CD4-positive, alpha-beta T cell (primary cell): ENCODE measurements at regions not wholly inside any gene's neighbourhood (a gene's known extent, or its start where the extent isn't known, plus 50 kb on each side); places are given as distances from the start of the nearest gene placed in this dataset.

ENCODE experiments used
- ATAC-seq: fragments of 200-7000 bp; cut with Tn5 transposase; one replicate; pipeline ENCODE4 v1.10.0; 2022; ENCODE audit warnings: mild to moderate bottlenecking; ENCODE audit not compliant: poor library complexity
- CTCF ChIA-PET: fragments of 350-600 bp; sonication (Branson Sonifier 250); formaldehyde crosslinking; loops from one replicate; lab custom pipeline; 2021; ENCODE audit warnings: antibody characterized with exemption, inconsistent platforms; lab: Charles Lee
- POLR2A ChIA-PET: fragments of 350-600 bp; sonication (Branson Sonifier 250); formaldehyde crosslinking; loops from one replicate; lab custom pipeline; 2021; ENCODE audit warnings: antibody characterized with exemption, inconsistent platforms; lab: Charles Lee
- DNase-seq, 14 experiments: peaks; one replicate each; pipeline ENCODE4 v3.0.0-alpha.2; 2013 to 2020; ENCODE audit warnings: mixed read lengths in 2 of 14
- H3K27ac ChIP-seq, 2 donors: one replicate each; pipeline versions ENCODE4 v1.5.1 to v1.7.0; 2013; ENCODE audit warnings: low read length in 2 of 2, low read depth in 1 of 2, mild to moderate bottlenecking in 1 of 2
- H3K27me3 ChIP-seq, 2 experiments: 1 replicate in 1 of 2; 2 replicates in 1 of 2; pipeline versions ENCODE4 v1.6.1 to v1.7.0; 2013; ENCODE audit warnings: low read length in 2 of 2, control low read depth in 1 of 2, mild to moderate bottlenecking in 1 of 2, moderate library complexity in 1 of 2; ENCODE audit not compliant: insufficient read depth in 2 of 2, control insufficient read depth in 1 of 2
- H3K36me3 ChIP-seq: one replicate; pipeline ENCODE4 v1.6.1; 2013; ENCODE audit warnings: low read length, control low read depth; ENCODE audit not compliant: insufficient read depth
- H3K4me1 ChIP-seq: one replicate; pipeline ENCODE4 v1.6.1; 2013; ENCODE audit warnings: low read length, control low read depth; ENCODE audit not compliant: insufficient read depth
- H3K4me3 ChIP-seq: one replicate; pipeline ENCODE4 v1.5.1; 2013; ENCODE audit warnings: mild to moderate bottlenecking, low read length, moderate library complexity
- H3K9me3 ChIP-seq, 2 experiments: 1 replicate in 1 of 2; 2 replicates in 1 of 2; pipeline versions ENCODE4 v1.6.1 to v1.7.0; 2013; ENCODE audit warnings: low read length in 2 of 2, mild to moderate bottlenecking in 2 of 2, control low read depth in 1 of 2, moderate library complexity in 1 of 2; ENCODE audit not compliant: control insufficient read depth in 1 of 2, insufficient read depth in 1 of 2
- H3K27ac Mint-ChIP-seq: one replicate; pipeline ENCODE4 v1.8.0; 2020; ENCODE audit warnings: mixed read lengths
- H3K27me3 Mint-ChIP-seq: one replicate; pipeline ENCODE4 v1.8.0; 2021; ENCODE audit warnings: mixed read lengths
- H3K36me3 Mint-ChIP-seq: one replicate; pipeline ENCODE4 v1.8.0; 2021; ENCODE audit warnings: low read depth, mixed read lengths
- H3K4me1 Mint-ChIP-seq: one replicate; pipeline ENCODE4 v1.8.0; 2021; ENCODE audit warnings: low read depth, mixed read lengths
- H3K4me3 Mint-ChIP-seq: one replicate; pipeline ENCODE4 v1.8.0; 2020; ENCODE audit warnings: mild to moderate bottlenecking, mixed read lengths
- H3K9me3 Mint-ChIP-seq: one replicate; pipeline ENCODE4 v1.8.0; 2020; ENCODE audit warnings: mixed read lengths
- intact Hi-C, 2 experiments: fragments of 100-400 bp; cut with DNase I in 1 of 2; cut with micrococcal nuclease in 1 of 2; formaldehyde crosslinking; loops; one replicate each; pipeline versions ENCODE4 v1.15.1 to v1.9.0; 2023 to 2025; cut with DNase I, micrococcal nuclease
- TF ChIP-seq, protein P1 (sequence below): fragments of 200-600 bp; IDR thresholded peaks from one replicate; pipeline ENCODE4 v1.8.0; 2022; ENCODE audit warnings: antibody characterized with exemption, mild to moderate bottlenecking

DNA sequence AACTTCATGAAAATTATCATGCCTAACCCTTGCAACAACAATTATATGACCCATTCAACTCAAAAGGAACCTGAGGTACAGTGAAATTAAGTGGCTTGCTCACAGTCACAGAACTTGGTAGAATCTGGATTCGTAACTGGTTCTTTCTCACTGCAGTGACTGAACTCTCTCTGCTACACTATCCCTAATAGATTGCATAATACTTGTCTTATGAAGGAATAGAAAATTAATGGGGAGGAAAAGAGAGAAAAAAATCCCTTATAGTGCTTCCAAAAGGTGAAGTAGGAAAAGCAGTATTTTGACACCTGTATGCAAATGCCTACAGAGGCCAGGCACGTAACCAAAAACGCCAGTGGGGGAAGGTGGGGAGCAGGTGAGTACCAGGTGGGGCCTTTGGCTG, 186.6 kb downstream of the LY86 start:
- no peak for ATAC-seq
- CTCF ChIA-PET: no interaction called here
- H3K36me3 Mint-ChIP-seq: no peaks in the 10 kb centered on the region

DNA sequence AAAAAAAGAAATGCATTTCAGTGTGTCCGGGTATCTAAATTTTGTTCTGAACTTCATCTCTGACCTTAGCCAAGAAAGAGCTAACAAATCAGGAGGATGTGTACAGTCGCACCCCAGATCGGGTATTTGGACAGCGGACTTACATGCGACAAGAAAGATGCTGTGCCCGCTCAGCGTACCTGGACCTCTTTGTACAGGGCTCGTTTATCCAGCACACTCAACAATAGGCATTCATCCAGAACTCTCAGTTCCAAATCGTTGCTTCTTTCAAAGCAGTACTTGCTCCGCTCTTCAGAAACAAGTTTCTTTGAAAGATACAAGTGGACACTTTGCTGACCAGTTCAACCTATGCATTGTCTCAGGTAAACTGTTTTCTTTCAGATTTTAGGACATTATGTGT, 191.7 kb downstream of the LY86 start:
- no peak overlapping the region for H3K27ac Mint-ChIP-seq
- Histone ChIP-seq H3K27ac (no peak overlapping the region), H3K36me3 (no peaks in the 10 kb centered on the region), H3K4me1 (no peaks in the 10 kb centered on the region), H3K4me3 (no peak overlapping the region), H3K27me3 (peaks cover 0 to 5% of the 10 kb centered on the region in 2 experiments), H3K9me3 (peaks cover 0 to 5% of the 10 kb centered on the region in 2 experiments)
- ChIA-PET POLR2A (no interaction called here), CTCF (no interaction called here)
- DNase-seq (no peak), ATAC-seq (no peak)
- no peaks in the 10 kb centered on the region for H3K9me3 Mint-ChIP-seq
- peaks cover 17% of the 10 kb centered on the region for H3K27me3 Mint-ChIP-seq
- H3K4me1 Mint-ChIP-seq: no peaks in the 10 kb centered on the region
- intact Hi-C loops: loop anchor here in 1 of 2 experiments (10.0 kb wide), 1 partner anchor 465 kb away; no protein-coding TSS in a partner anchor
- TF ChIP-seq, protein P1, sequence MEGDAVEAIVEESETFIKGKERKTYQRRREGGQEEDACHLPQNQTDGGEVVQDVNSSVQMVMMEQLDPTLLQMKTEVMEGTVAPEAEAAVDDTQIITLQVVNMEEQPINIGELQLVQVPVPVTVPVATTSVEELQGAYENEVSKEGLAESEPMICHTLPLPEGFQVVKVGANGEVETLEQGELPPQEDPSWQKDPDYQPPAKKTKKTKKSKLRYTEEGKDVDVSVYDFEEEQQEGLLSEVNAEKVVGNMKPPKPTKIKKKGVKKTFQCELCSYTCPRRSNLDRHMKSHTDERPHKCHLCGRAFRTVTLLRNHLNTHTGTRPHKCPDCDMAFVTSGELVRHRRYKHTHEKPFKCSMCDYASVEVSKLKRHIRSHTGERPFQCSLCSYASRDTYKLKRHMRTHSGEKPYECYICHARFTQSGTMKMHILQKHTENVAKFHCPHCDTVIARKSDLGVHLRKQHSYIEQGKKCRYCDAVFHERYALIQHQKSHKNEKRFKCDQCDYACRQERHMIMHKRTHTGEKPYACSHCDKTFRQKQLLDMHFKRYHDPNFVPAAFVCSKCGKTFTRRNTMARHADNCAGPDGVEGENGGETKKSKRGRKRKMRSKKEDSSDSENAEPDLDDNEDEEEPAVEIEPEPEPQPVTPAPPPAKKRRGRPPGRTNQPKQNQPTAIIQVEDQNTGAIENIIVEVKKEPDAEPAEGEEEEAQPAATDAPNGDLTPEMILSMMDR: no peak
- no peaks in the 10 kb centered on the region for H3K36me3 Mint-ChIP-seq
- no peak overlapping the region for H3K4me3 Mint-ChIP-seq

More for the DNA sequence above, 186.6 kb downstream of the LY86 start:
- Mint-ChIP-seq H3K9me3 (no peaks in the 10 kb centered on the region), H3K4me1 (no peaks in the 10 kb centered on the region), H3K27me3 (peaks cover 21% of the 10 kb centered on the region), H3K4me3 (no peak overlapping the region), H3K27ac (no peak overlapping the region)
- no peak for DNase-seq
- TF ChIP-seq, protein P1: no peak
- no peak overlapping the region for H3K27ac ChIP-seq
- no peaks in the 10 kb centered on the region for H3K4me1 ChIP-seq
- H3K9me3 ChIP-seq: peaks cover 0 to 5% of the 10 kb centered on the region in 2 experiments
- H3K4me3 ChIP-seq: no peak overlapping the region
- intact Hi-C loops: no loop called here
- H3K27me3 ChIP-seq: peaks cover 0 to 5% of the 10 kb centered on the region in 2 experiments
- POLR2A ChIA-PET: no interaction called here
- no peaks in the 10 kb centered on the region for H3K36me3 ChIP-seq

DNA sequence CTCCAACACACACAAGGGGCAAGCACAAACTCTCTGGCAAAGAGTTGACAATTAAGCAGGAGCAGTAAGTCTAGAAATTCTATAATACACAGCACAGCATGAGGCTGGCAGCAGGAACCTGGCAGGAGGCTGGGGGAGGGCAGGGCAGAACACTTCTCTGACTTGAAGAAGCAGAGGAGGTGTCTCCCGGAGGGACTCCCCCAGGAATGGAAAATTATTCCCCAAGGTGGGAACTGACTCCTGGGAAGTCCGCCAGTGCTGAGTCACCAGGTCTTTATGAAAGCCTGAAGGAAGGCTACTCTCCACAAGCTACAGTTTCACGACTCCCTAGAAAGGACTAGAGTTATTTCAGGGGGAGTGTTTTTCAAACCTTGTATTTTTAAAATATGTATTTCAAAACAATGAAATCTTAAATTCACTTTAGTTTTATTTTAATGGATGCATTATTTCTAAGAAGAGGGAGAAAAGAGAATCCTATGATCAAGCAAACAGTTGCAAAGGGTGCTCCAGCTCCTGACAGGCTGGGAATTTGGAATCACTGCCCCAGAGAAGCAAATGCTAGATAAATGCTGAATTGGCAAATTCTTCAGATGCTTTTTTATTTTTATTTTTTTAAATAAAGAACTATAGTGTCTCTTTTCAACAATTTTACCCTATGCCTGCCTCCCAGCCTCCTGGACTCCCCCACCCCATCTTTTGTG, 192.8 kb downstream of the LY86 start:
- H3K27ac ChIP-seq: no peak overlapping the region
- no peak for ATAC-seq
- no peak for DNase-seq
- peaks cover 0 to 5% of the 10 kb centered on the region in 2 experiments for H3K9me3 ChIP-seq
- CTCF ChIA-PET: no interaction called here
- no peaks in the 10 kb centered on the region for H3K36me3 Mint-ChIP-seq
- peaks cover 11% of the 10 kb centered on the region for H3K27me3 Mint-ChIP-seq
- TF ChIP-seq, protein P1: no peak
- no peaks in the 10 kb centered on the region for H3K9me3 Mint-ChIP-seq
- no peaks in the 10 kb centered on the region for H3K4me1 Mint-ChIP-seq
- no peak overlapping the region for H3K4me3 ChIP-seq
- peaks cover 0 to 5% of the 10 kb centered on the region in 2 experiments for H3K27me3 ChIP-seq
- H3K4me3 Mint-ChIP-seq: no peak overlapping the region
- H3K36me3 ChIP-seq: no peaks in the 10 kb centered on the region
- H3K4me1 ChIP-seq: no peaks in the 10 kb centered on the region
- intact Hi-C loops: loop anchor here in 1 of 2 experiments (10.0 kb wide), 1 partner anchor 463 kb away; no protein-coding TSS in a partner anchor
- no peak overlapping the region for H3K27ac Mint-ChIP-seq
- POLR2A ChIA-PET: no interaction called here
